H9 (cell line): ENCODE measurements at regions not wholly inside any gene's neighbourhood (a gene's known extent, or its start where the extent isn't known, plus 50 kb on each side); places are given as distances from the start of the nearest gene placed in this dataset.

ENCODE experiments used
- DNase-seq: peaks from one replicate; pipeline ENCODE4 v3.0.0-alpha.2; 2017
- H2AFZ ChIP-seq: one replicate; pipeline ENCODE4 v1.6.1; 2013; ENCODE audit warnings: mild to moderate bottlenecking, low read length, control low read depth, moderate library complexity
- H2AK5ac ChIP-seq: 2 replicates; pipeline ENCODE4 v1.6.1; 2013; ENCODE audit warnings: low read length, control low read depth, mixed read lengths; ENCODE audit not compliant: insufficient read length
- H2BK120ac ChIP-seq: one replicate; pipeline ENCODE4 v1.6.1; 2013; ENCODE audit warnings: low read depth, mild to moderate bottlenecking, low read length, control low read depth, inconsistent platforms; ENCODE audit not compliant: poor library complexity, severe bottlenecking
- H2BK12ac ChIP-seq: 2 replicates; pipeline ENCODE4 v1.6.1; 2013; ENCODE audit warnings: low read length, control low read depth, mixed read lengths, low read depth; ENCODE audit not compliant: insufficient read length
- H2BK15ac ChIP-seq: 2 replicates; pipeline ENCODE4 v1.6.1; 2013; ENCODE audit warnings: low read depth, low read length, control low read depth
- H2BK20ac ChIP-seq: one replicate; pipeline ENCODE4 v1.6.1; 2013; ENCODE audit warnings: low read depth, mild to moderate bottlenecking, low read length, control low read depth, inconsistent platforms; ENCODE audit not compliant: poor library complexity, severe bottlenecking
- H2BK5ac ChIP-seq: 2 replicates; pipeline ENCODE4 v1.6.1; 2013; ENCODE audit warnings: low read length, control low read depth, mixed read lengths; ENCODE audit not compliant: insufficient read length
- H3K14ac ChIP-seq: 2 replicates; pipeline ENCODE4 v1.6.1; 2013; ENCODE audit warnings: low read length, control low read depth; ENCODE audit not compliant: insufficient read depth
- H3K18ac ChIP-seq: 2 replicates; pipeline ENCODE4 v1.6.1; 2013; ENCODE audit warnings: low read depth, mild to moderate bottlenecking, mixed read lengths, low read length, control low read depth; ENCODE audit not compliant: insufficient read length
- H3K23ac ChIP-seq: 2 replicates; pipeline ENCODE4 v1.6.1; 2013; ENCODE audit warnings: low read length, control low read depth, mixed read lengths, low read depth; ENCODE audit not compliant: insufficient read length
- H3K23me2 ChIP-seq: 2 replicates; pipeline ENCODE4 v1.6.1; 2013; ENCODE audit warnings: low read depth, mild to moderate bottlenecking, mixed read lengths, low read length, control low read depth; ENCODE audit not compliant: insufficient read length, poor library complexity, severe bottlenecking
- H3K27ac ChIP-seq: 2 replicates; pipeline ENCODE4 v1.5.1; 2013; ENCODE audit warnings: low read length, control low read depth, mixed read lengths, low read depth; ENCODE audit not compliant: insufficient read length
- H3K27me3 ChIP-seq: 2 replicates; pipeline ENCODE4 v1.6.1; 2013; ENCODE audit warnings: low read length, control low read depth, inconsistent platforms; ENCODE audit not compliant: insufficient read depth
- H3K4ac ChIP-seq: 2 replicates; pipeline ENCODE4 v1.6.1; 2013; ENCODE audit warnings: low read depth, mild to moderate bottlenecking, control low read depth, inconsistent platforms, low read length, moderate library complexity
- H3K4me1 ChIP-seq: 2 replicates; pipeline ENCODE4 v1.6.1; 2013; ENCODE audit warnings: low read length, control low read depth, inconsistent platforms; ENCODE audit not compliant: insufficient read depth
- H3K4me2 ChIP-seq: 2 replicates; pipeline ENCODE4 v1.6.1; 2013; ENCODE audit warnings: low read length, control low read depth, mixed read lengths; ENCODE audit not compliant: insufficient read length, insufficient read depth
- H3K56ac ChIP-seq: 2 replicates; pipeline ENCODE4 v1.6.1; 2013; ENCODE audit warnings: low read depth, mild to moderate bottlenecking, mixed read lengths, low read length, control low read depth; ENCODE audit not compliant: insufficient read length
- H3K79me1 ChIP-seq: 2 replicates; pipeline ENCODE4 v1.6.1; 2013; ENCODE audit warnings: low read depth, mild to moderate bottlenecking, moderate library complexity, low read length, control low read depth, inconsistent platforms; ENCODE audit not compliant: insufficient read depth, poor library complexity, severe bottlenecking
- H3K79me2 ChIP-seq: 2 replicates; pipeline ENCODE4 v1.6.1; 2013; ENCODE audit warnings: low read length, control low read depth, inconsistent platforms; ENCODE audit not compliant: insufficient read depth
- H3K9ac ChIP-seq: 2 replicates; pipeline ENCODE4 v1.6.1; 2013; ENCODE audit warnings: low read length, control low read depth, mixed read lengths; ENCODE audit not compliant: insufficient read length; ENCODE audit errors: extremely low read depth
- H3K9me3 ChIP-seq: one replicate; pipeline ENCODE4 v1.6.1; 2013; ENCODE audit warnings: low read depth, low read length, inconsistent platforms; ENCODE audit not compliant: control insufficient read depth
- H3T11ph ChIP-seq: one replicate; pipeline ENCODE4 v1.6.1; 2013; ENCODE audit warnings: mild to moderate bottlenecking, low read length, control low read depth, inconsistent platforms
- H4K20me1 ChIP-seq: one replicate; pipeline ENCODE4 v1.6.1; 2013; ENCODE audit not compliant: control insufficient read depth, insufficient read length, insufficient read depth
- H4K5ac ChIP-seq: 2 replicates; pipeline ENCODE4 v1.6.1; 2013; ENCODE audit warnings: low read depth, mild to moderate bottlenecking, mixed read lengths, low read length, control low read depth; ENCODE audit not compliant: insufficient read length
- H4K8ac ChIP-seq: replicated peaks from 2 replicates; pipeline ENCODE4 v1.6.1; 2013; ENCODE audit warnings: low read length, control low read depth, mixed read lengths, low read depth; ENCODE audit not compliant: insufficient read length
- H4K91ac ChIP-seq: 2 replicates; pipeline ENCODE4 v1.6.1; 2013; ENCODE audit warnings: low read depth, mild to moderate bottlenecking, moderate library complexity, mixed read lengths, low read length, control low read depth; ENCODE audit not compliant: insufficient read length
- H3K27ac Mint-ChIP-seq, 3 experiments: 2 replicates in 2 of 3; 3 replicates in 1 of 3; pipeline ENCODE4 v1.8.0; 2020 to 2021; ENCODE audit warnings: mixed read lengths in 3 of 3, mild to moderate bottlenecking in 1 of 3, moderate library complexity in 1 of 3
- H3K27me3 Mint-ChIP-seq: 2 replicates; pipeline ENCODE4 v1.8.0; 2021; ENCODE audit warnings: low read depth, mild to moderate bottlenecking, moderate library complexity, mixed read lengths
- H3K36me3 Mint-ChIP-seq, 3 experiments: 2 replicates in 2 of 3; 3 replicates in 1 of 3; pipeline ENCODE4 v1.8.0; 2020 to 2021; ENCODE audit warnings: low read depth in 3 of 3, mixed read lengths in 3 of 3; ENCODE audit not compliant: insufficient read depth in 1 of 3
- H3K4me1 Mint-ChIP-seq, 2 experiments: 2 replicates each; pipeline ENCODE4 v1.8.0; 2020; ENCODE audit warnings: mixed read lengths in 2 of 2
- H3K4me3 Mint-ChIP-seq, 2 experiments: 2 replicates in 1 of 2; 3 replicates in 1 of 2; pipeline ENCODE4 v1.8.0; 2020 to 2021; ENCODE audit warnings: mild to moderate bottlenecking in 2 of 2, mixed read lengths in 2 of 2, moderate library complexity in 1 of 2
- H3K9me3 Mint-ChIP-seq, 2 experiments: 2 replicates in 1 of 2; 3 replicates in 1 of 2; pipeline ENCODE4 v1.8.0; 2020; ENCODE audit warnings: mild to moderate bottlenecking in 2 of 2, mixed read lengths in 2 of 2, moderate library complexity in 1 of 2
- CTCF ChIP-seq: fragments of 200-600 bp; sonication (generic); conservative IDR thresholded peaks from 3 replicates; pipeline ENCODE4 v1.8.0; 2021; ENCODE audit warnings: antibody characterized with exemption, mild to moderate bottlenecking
- WGBS: extraction: QIAGEN DNeasy Blood & Tissue Kit; methylation state at CpG from one replicate; pipeline ENCODE4 v1.1.7; 2013; ENCODE audit warnings: missing lambda C conversion rate, low lambda C conversion rate, mixed read lengths; ENCODE audit not compliant: insufficient read length; ENCODE audit errors: extremely low coverage; 5-methylcytosine and 5-hydroxymethylcytosine counted together

- Histone ChIP-seq H3K14ac (no peak overlapping the region), H3K23ac (no peak overlapping the region), H3K23me2 (no peaks in the 10 kb centered on the region), H2BK5ac (no peak overlapping the region), H3K79me1 (no peaks in the 10 kb centered on the region), H3K56ac (no peak overlapping the region), H3K9me3 (no peaks in the 10 kb centered on the region), H3K4me1 (no peaks in the 10 kb centered on the region), H4K20me1 (no peaks in the 10 kb centered on the region), H2BK20ac (no peak overlapping the region), H3K27ac (no peak overlapping the region), H2AK5ac (no peak overlapping the region), H4K8ac (no peak overlapping the region), H3T11ph (no peak overlapping the region), H3K18ac (no peak overlapping the region), H3K79me2 (no peaks in the 10 kb centered on the region), H2BK120ac (no peak overlapping the region), H3K4me2 (no peak overlapping the region), H2AFZ (no peak overlapping the region), H2BK12ac (no peak overlapping the region), H3K9ac (no peak overlapping the region), H2BK15ac (no peak overlapping the region), H3K27me3 (no peaks in the 10 kb centered on the region; the same call in 1 of the 2 replicates), H3K4ac (no peak overlapping the region), H4K91ac (no peak overlapping the region), H4K5ac (no peak overlapping the region)
- Mint-ChIP-seq H3K4me3 (no peak overlapping the region), H3K36me3 (no peaks in the 10 kb centered on the region), H3K27ac (no peak overlapping the region), H3K27me3 (no peaks in the 10 kb centered on the region; the same call in 1 of the 2 replicates), H3K9me3 (no peaks in the 10 kb centered on the region; a peak in 1 of 5 replicates), H3K4me1 (no peaks in the 10 kb centered on the region)
- WGBS = no CpG with 5 or more reads among the region's 4 CpGs
- DNase-seq = no peak
- TF ChIP-seq CTCF = no peak
Measured at GRCh38 chr1:229869687-229870086, 197.4 kb upstream of the GALNT2 start.
